PC-9 (cell line): ENCODE measurements at regions not wholly inside any gene's neighbourhood (a gene's known extent, or its start where the extent isn't known, plus 50 kb on each side); places are given as distances from the start of the nearest gene placed in this dataset.

Source experiments
- BruUV-seq: library from RNA; stranded (reverse); fragments of 400-500 nt; replicated peaks from 2 replicates; lab custom pipeline; 2021; lab: Mats Ljungman, UMichigan
- CTCF ChIA-PET: fragments of 300-600 bp; sonication (Branson Sonifier 250); formaldehyde crosslinking; loops from one replicate; lab custom pipeline; 2022; ENCODE audit warnings: antibody characterized with exemption; lab: Charles Lee
- POLR2A ChIA-PET: fragments of 300-600 bp; sonication (Branson Sonifier 250); formaldehyde crosslinking; loops from one replicate; lab custom pipeline; 2022; ENCODE audit warnings: antibody characterized with exemption; ENCODE audit not compliant: unreplicated experiment; lab: Charles Lee
- DNase-seq, 2 experiments: peaks; one replicate each; pipeline versions ENCODE4 v3.0.0 to v3.0.0-alpha.2; 2015 to 2022; ENCODE audit warnings: mixed read lengths in 1 of 2
- H2AFZ ChIP-seq: fragments of 200-600 bp; sonication (generic); 2 replicates; pipeline ENCODE4 v1.8.1; 2017; ENCODE audit warnings: antibody characterized with exemption
- H3F3A ChIP-seq: fragments of 200-600 bp; sonication (generic); 2 replicates; pipeline ENCODE4 v1.8.1; 2017; ENCODE audit warnings: antibody characterized with exemption, mild to moderate bottlenecking, low read depth; ENCODE audit not compliant: insufficient read depth
- H3K27ac ChIP-seq: fragments of 200-600 bp; sonication (generic); 2 replicates; pipeline ENCODE4 v1.6.1; 2016; ENCODE audit warnings: mixed run types
- H3K27me3 ChIP-seq: fragments of 200-600 bp; sonication (generic); 2 replicates; pipeline ENCODE4 v1.6.1; 2016; ENCODE audit warnings: low read depth, mixed run types; ENCODE audit not compliant: insufficient read depth
- H3K36me3 ChIP-seq: fragments of 200-600 bp; sonication (generic); 2 replicates; pipeline ENCODE4 v1.6.1; 2016; ENCODE audit warnings: low read depth, mixed run types
- H3K4me1 ChIP-seq: fragments of 200-600 bp; sonication (generic); replicated peaks from 2 replicates; pipeline ENCODE4 v1.6.1; 2016; ENCODE audit warnings: mixed run types; ENCODE audit not compliant: insufficient read depth
- H3K4me2 ChIP-seq: fragments of 200-600 bp; sonication (generic); 2 replicates; pipeline ENCODE4 v1.6.1; 2017; ENCODE audit warnings: mixed run types
- H3K4me3 ChIP-seq: fragments of 200-600 bp; sonication (generic); 2 replicates; pipeline ENCODE4 v1.6.1; 2016; ENCODE audit warnings: mixed run types
- H3K79me2 ChIP-seq: fragments of 200-600 bp; sonication (generic); 2 replicates; pipeline ENCODE4 v1.6.1; 2017; ENCODE audit warnings: low read depth, mixed run types
- H3K9me2 ChIP-seq: fragments of 200-600 bp; sonication (generic); 2 replicates; pipeline ENCODE4 v1.8.1; 2017; ENCODE audit warnings: mild to moderate bottlenecking; ENCODE audit not compliant: insufficient read depth
- H3K9me3 ChIP-seq: fragments of 200-600 bp; sonication (generic); 2 replicates; pipeline ENCODE4 v1.8.1; 2016; ENCODE audit warnings: low read depth; ENCODE audit not compliant: insufficient read depth
- H4K20me1 ChIP-seq: fragments of 200-600 bp; sonication (generic); 2 replicates; pipeline ENCODE4 v1.8.1; 2017; ENCODE audit not compliant: insufficient read depth
- EZH2 ChIP-seq: fragments of 200-600 bp; sonication (generic); IDR thresholded peaks from 2 replicates; pipeline ENCODE4 v1.8.0; 2017; ENCODE audit warnings: antibody characterized with exemption, low read depth
- intact Hi-C: fragments of 100-400 bp; cut with micrococcal nuclease; formaldehyde crosslinking; loops from one replicate; pipeline ENCODE4 v1.10.0; 2022; ENCODE audit not compliant: unreplicated experiment
- TF ChIP-seq, protein P1 (sequence below): fragments of 200-600 bp; sonication (generic); conservative IDR thresholded peaks from 2 replicates; pipeline ENCODE4 v1.6.1; 2017; ENCODE audit warnings: mixed run types, antibody characterized with exemption, mild to moderate bottlenecking, moderate library complexity

DNA sequence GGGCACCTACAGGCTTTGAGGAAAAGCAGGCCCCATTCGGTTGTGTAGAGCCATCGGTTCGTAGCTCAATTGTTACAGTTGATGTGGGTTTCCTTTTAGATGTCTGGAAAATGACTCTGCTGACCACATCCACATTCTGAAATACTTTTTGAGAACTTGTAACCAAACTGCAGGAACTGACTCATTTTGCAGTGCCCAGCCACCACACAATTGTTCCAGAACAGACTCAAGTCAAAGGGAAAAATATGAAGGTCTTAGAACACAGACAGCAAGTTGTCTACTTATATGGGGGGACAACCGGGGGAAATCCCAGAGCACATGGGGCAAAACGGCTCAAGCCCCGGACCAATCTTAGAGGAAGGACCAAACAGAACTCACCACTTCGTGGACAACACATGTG is 557.6 kb upstream of the DIPK2B start:
- Histone ChIP-seq H3K79me2 (peaks cover 88% of the 10 kb centered on the region), H3K9me3 (no peaks in the 10 kb centered on the region), H4K20me1 (no peaks in the 10 kb centered on the region), H3K4me1 (no peaks in the 10 kb centered on the region), H3K9me2 (no peaks in the 10 kb centered on the region), H3F3A (peaks cover 12% of the 10 kb centered on the region; the same call in 1 of the 2 replicates), H3K4me3 (no peak overlapping the region), H3K27ac (peak overlapping the region; percentile 61), H3K4me2 (no peak overlapping the region), H3K27me3 (no peaks in the 10 kb centered on the region), H2AFZ (no peak overlapping the region), H3K36me3 (no peaks in the 10 kb centered on the region)
- BruUV-seq = no TSS peak
- intact Hi-C loops = no loop called here
- POLR2A ChIA-PET = interaction anchor here (0.7 kb wide), 1 partner anchor 428 kb away, joined by 3 read pairs; no protein-coding TSS in a partner anchor
- DNase-seq = no peak
- TF ChIP-seq EZH2 = no peak
- TF ChIP-seq, protein P1, sequence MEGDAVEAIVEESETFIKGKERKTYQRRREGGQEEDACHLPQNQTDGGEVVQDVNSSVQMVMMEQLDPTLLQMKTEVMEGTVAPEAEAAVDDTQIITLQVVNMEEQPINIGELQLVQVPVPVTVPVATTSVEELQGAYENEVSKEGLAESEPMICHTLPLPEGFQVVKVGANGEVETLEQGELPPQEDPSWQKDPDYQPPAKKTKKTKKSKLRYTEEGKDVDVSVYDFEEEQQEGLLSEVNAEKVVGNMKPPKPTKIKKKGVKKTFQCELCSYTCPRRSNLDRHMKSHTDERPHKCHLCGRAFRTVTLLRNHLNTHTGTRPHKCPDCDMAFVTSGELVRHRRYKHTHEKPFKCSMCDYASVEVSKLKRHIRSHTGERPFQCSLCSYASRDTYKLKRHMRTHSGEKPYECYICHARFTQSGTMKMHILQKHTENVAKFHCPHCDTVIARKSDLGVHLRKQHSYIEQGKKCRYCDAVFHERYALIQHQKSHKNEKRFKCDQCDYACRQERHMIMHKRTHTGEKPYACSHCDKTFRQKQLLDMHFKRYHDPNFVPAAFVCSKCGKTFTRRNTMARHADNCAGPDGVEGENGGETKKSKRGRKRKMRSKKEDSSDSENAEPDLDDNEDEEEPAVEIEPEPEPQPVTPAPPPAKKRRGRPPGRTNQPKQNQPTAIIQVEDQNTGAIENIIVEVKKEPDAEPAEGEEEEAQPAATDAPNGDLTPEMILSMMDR = no peak
- CTCF ChIA-PET = no interaction called here

DNA sequence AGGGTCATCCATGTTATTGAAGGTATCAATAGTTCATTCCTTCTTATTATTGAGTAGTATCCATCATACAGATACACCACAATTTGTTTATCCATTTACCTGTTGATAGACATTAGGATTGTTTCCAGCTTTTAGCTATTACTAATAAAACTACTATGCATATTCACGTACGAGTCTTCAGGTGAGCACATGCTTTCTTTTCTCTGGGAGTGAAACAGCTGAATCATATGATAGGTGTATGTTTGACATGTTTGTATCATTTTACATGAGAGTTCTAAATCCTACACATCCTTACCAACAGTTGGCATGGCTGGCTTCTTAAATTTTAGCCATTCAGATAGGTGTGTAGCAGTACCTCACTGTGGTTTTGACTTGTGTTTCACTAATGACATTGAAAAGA is 556.6 kb upstream of the DIPK2B start:
- no peak for DNase-seq
- peak overlapping the region; percentile 61; the same call in 1 of the 2 replicates for H3K27ac ChIP-seq
- intact Hi-C loops = no loop called here
- H3K79me2 ChIP-seq = peaks cover 86% of the 10 kb centered on the region
- no peaks in the 10 kb centered on the region for H3K27me3 ChIP-seq
- POLR2A ChIA-PET = no interaction called here
- H3F3A ChIP-seq = peaks cover 5% of the 10 kb centered on the region; the same call in 1 of the 2 replicates
- H2AFZ ChIP-seq = no peak overlapping the region
- H3K4me2 ChIP-seq = no peak overlapping the region
- no peak overlapping the region for H3K4me3 ChIP-seq
- no peaks in the 10 kb centered on the region for H3K9me2 ChIP-seq
- BruUV-seq = no TSS peak
- peaks cover 3% of the 10 kb centered on the region; the same call in 1 of the 2 replicates for H3K36me3 ChIP-seq
- TF ChIP-seq, protein P1 = no peak
- TF ChIP-seq EZH2 = no peak
- H4K20me1 ChIP-seq = no peaks in the 10 kb centered on the region
- H3K9me3 ChIP-seq = no peaks in the 10 kb centered on the region
- H3K4me1 ChIP-seq = no peaks in the 10 kb centered on the region
- CTCF ChIA-PET = no interaction called here

DNA sequence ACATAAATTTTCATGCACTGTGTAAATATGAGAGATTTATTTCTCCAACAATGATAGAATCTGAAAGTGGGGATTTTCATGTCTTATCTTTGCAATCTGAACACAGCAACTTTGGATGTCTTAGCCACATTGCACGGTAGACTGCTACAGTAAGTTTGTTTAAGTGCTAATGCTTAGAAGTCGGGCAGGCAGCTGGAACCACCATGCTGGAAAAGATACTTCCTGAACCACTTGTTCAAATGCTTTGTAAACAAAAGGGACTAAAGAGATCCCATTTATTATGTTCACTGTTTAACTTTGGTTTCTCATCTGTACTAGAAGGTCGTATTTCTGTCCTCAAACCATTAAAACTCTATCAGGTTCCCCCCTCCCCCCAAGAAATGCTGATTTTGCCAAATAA is 555.9 kb upstream of the DIPK2B start:
- TF ChIP-seq, protein P1 = no peak
- no peak for TF ChIP-seq EZH2
- BruUV-seq = no TSS peak
- POLR2A ChIA-PET = no interaction called here
- no peaks in the 10 kb centered on the region for H3K9me3 ChIP-seq
- no peak overlapping the region for H2AFZ ChIP-seq
- no peak overlapping the region for H3K4me2 ChIP-seq
- H3K9me2 ChIP-seq = no peaks in the 10 kb centered on the region
- H3K36me3 ChIP-seq = peaks cover 6% of the 10 kb centered on the region; the same call in 1 of the 2 replicates
- H3K27ac ChIP-seq = no peak overlapping the region
- H4K20me1 ChIP-seq = no peaks in the 10 kb centered on the region
- H3K27me3 ChIP-seq = no peaks in the 10 kb centered on the region
- intact Hi-C loops = no loop called here
- CTCF ChIA-PET = no interaction called here
- peaks cover 5% of the 10 kb centered on the region; the same call in 1 of the 2 replicates for H3F3A ChIP-seq
- no peak for DNase-seq
- no peaks in the 10 kb centered on the region for H3K4me1 ChIP-seq
- H3K79me2 ChIP-seq = peaks cover 86% of the 10 kb centered on the region
- H3K4me3 ChIP-seq = no peak overlapping the region
